ENCODE measurements at regions not wholly inside any gene's neighbourhood (a gene's known extent, or its start where the extent isn't known, plus 50 kb on each side); places are given as distances from the start of the nearest gene placed in this dataset.

DNA sequence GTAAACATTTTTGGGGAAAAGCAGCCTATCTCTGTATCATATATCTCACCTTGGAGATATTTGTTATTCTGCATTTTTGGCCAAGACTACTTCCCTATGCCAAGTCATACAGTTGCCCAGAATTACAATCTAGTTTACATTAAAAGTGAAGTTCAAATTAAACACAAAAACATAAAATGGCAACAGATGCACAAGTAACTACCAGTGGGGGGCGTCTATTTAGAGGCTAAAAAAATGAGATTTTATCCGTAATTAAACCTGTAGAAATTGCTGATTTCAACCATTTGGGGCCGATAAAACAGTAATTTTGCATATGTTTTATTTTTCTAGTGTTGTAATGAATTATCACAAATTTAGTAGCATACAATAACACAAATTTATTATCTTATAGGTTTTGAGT, 787.1 kb upstream of the CHD1 start:
- peak; percentile 42 for TF ChIP-seq CTCF (conservative IDR thresholded peaks at IDR 0.05; ENCODE audit: low read depth, low read length)
- no peak overlapping the region for H3K4me3 ChIP-seq (ENCODE audit: low read depth, low read length)
- DNase-seq (ENCODE audit: low read depth), result no peak

- no peak for DNase-seq (ENCODE audit: low read depth)
- no peak overlapping the region for H3K4me3 ChIP-seq (ENCODE audit: low read depth, low read length)
Measured at GRCh38 chr5:99706160-99706559, 777.4 kb upstream of the CHD1 start.

GRCh38 chr5:99702565-99702964, 773.8 kb upstream of the CHD1 start:
- H3K4me3 ChIP-seq (ENCODE audit: low read depth, low read length), result no peak overlapping the region
- TF ChIP-seq CTCF (conservative IDR thresholded peaks at IDR 0.05; ENCODE audit: low read depth, low read length), result no peak
- no peak for DNase-seq (ENCODE audit: low read depth)

More at GRCh38 chr5:99706160-99706559, 777.4 kb upstream of the CHD1 start:
- TF ChIP-seq CTCF (conservative IDR thresholded peaks at IDR 0.05; ENCODE audit: low read depth, low read length), result no peak

- no peak for DNase-seq (ENCODE audit: low read depth)
- H3K4me3 ChIP-seq (ENCODE audit: low read depth, low read length), result no peak overlapping the region
- TF ChIP-seq CTCF (conservative IDR thresholded peaks at IDR 0.05; ENCODE audit: low read depth, low read length), result no peak
Measured at GRCh38 chr5:99694884-99695283, 766.1 kb upstream of the CHD1 start.

DNA sequence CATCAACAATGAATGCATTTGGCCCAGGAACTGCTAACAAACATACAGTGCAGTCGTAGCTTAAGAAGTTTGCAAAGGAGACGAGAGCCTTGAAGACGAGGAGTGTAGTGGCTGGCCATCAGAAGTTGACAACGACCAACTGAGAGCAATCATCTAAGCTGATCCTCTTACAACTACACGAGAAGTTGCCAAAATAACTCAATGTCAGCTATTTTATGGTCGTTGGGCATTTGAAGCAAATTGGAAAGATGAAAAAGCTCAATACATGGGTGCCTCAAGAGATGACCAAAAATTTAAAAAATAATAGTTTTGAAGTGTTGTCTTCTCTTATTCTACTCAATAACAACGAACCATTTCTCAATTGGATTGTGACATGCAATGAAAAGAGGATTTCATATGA, 757.7 kb upstream of the CHD1 start:
- no peak for DNase-seq (ENCODE audit: low read depth)

GRCh38 chr5:99675974-99676373, 747.2 kb upstream of the CHD1 start:
- H3K4me3 ChIP-seq (ENCODE audit: low read depth, low read length), result no peak overlapping the region
- DNase-seq (ENCODE audit: low read depth), result no peak
- no peak for TF ChIP-seq CTCF (conservative IDR thresholded peaks at IDR 0.05; ENCODE audit: low read depth, low read length)

More for the DNA sequence above, 757.7 kb upstream of the CHD1 start:
- no peak for TF ChIP-seq CTCF (conservative IDR thresholded peaks at IDR 0.05; ENCODE audit: low read depth, low read length)
- no peak overlapping the region for H3K4me3 ChIP-seq (ENCODE audit: low read depth, low read length)

DNA sequence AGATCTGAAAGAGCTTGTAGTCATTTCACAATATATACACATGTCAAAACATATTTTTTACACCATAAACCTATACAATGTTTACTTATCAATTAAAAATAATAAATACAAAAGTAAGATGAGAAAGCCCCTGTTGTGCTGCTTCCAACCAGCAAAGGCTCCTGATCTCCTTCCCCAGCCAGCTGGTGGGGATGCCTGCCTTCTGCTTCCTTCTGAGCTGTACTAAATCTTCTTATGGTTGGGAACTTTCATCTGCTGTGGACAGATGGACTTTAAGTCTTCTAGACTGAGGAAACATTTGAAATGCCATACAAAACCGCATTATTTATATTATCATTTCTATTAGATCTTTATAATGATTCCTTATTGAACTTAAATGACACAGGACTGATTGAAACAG, 745.3 kb upstream of the CHD1 start:
- DNase-seq (ENCODE audit: low read depth), result no peak
- no peak for TF ChIP-seq CTCF (conservative IDR thresholded peaks at IDR 0.05; ENCODE audit: low read depth, low read length)
- H3K4me3 ChIP-seq (ENCODE audit: low read depth, low read length), result no peak overlapping the region
